ENCODE measurements at regions not wholly inside any gene's neighbourhood (a gene's known extent, or its start where the extent isn't known, plus 50 kb on each side); places are given as distances from the start of the nearest gene placed in this dataset.

DNA sequence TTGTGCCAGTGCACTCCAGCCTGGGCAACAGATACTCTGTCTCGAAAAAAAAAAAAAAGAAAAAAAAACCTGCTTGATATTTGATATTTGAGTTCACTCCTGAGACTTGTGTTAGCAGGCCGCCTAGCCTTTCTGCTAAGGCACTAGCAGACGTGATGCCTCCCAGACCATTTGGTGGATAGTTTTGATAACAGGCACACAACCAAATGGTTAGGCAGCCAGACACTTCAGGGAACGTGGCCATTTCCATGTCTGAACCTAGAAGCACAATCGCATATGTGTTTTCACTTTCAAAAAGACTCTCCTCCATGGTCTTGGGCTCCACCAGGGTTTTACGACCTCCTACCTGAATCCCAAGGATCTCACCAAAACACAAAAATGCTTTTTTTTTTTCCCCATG is 1319.5 kb downstream of the BRINP3 start:
- CTCF ChIA-PET, result no interaction called here
- TF ChIP-seq, protein P1, sequence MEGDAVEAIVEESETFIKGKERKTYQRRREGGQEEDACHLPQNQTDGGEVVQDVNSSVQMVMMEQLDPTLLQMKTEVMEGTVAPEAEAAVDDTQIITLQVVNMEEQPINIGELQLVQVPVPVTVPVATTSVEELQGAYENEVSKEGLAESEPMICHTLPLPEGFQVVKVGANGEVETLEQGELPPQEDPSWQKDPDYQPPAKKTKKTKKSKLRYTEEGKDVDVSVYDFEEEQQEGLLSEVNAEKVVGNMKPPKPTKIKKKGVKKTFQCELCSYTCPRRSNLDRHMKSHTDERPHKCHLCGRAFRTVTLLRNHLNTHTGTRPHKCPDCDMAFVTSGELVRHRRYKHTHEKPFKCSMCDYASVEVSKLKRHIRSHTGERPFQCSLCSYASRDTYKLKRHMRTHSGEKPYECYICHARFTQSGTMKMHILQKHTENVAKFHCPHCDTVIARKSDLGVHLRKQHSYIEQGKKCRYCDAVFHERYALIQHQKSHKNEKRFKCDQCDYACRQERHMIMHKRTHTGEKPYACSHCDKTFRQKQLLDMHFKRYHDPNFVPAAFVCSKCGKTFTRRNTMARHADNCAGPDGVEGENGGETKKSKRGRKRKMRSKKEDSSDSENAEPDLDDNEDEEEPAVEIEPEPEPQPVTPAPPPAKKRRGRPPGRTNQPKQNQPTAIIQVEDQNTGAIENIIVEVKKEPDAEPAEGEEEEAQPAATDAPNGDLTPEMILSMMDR (IDR thresholded peaks at IDR 0.05; ENCODE audit: insufficient read depth, low read length, missing control alignments), result no peak
- H3K4me3 ChIP-seq (ENCODE audit: low read depth, low read length), result no peak overlapping the region
- POLR2A ChIA-PET, result no interaction called here
- DNase-seq (ENCODE audit: low read depth, low spot score), result no peak

DNA sequence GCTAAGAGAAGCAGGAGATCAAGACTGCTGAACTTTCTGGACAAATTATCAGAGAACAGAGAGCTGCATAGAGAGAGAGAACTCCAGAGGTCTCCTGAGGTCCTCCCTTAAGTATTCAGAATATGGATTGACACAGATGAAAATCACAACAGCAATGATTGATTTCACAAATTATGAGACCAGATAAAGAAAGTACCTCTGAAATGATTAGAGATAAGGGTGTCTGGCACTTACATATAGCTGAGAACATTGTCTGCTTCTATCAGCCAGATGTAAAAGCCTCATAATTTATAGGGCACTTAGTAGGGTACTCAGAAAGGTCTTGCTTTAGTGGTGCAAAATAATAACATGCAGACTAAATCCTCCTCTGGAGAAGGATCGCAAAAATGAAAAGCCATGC is 1301.8 kb downstream of the BRINP3 start:
- no peak overlapping the region for H3K4me3 ChIP-seq (ENCODE audit: low read depth, low read length)
- ChIA-PET POLR2A (no interaction called here), CTCF (no interaction called here)
- TF ChIP-seq, protein P1 (IDR thresholded peaks at IDR 0.05; ENCODE audit: insufficient read depth, low read length, missing control alignments), result no peak
- DNase-seq (ENCODE audit: low read depth, low spot score), result no peak

DNA sequence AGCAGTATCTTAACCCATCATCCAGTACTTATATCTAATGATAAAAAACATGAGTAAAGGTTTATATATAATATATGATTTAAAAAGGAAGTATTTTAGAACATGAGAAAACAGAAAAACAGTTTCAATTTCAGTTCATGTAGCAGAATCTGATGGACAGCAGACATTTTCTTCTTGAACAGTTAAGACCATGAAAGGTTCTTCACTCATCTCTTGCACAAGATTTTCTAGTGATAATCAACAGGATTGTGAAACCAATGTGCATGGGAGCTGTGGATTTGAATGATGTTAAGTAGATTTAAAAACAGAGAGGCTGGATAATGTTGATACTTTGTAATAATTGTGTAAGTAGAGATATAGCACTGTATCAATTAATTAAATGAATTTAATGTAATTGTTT is 1297.6 kb downstream of the BRINP3 start:
- no peak overlapping the region for H3K4me3 ChIP-seq (ENCODE audit: low read depth, low read length)
- CTCF ChIA-PET, result no interaction called here
- TF ChIP-seq, protein P1 (IDR thresholded peaks at IDR 0.05; ENCODE audit: insufficient read depth, low read length, missing control alignments), result no peak
- no peak for DNase-seq (ENCODE audit: low read depth, low spot score)
- POLR2A ChIA-PET, result no interaction called here

DNA sequence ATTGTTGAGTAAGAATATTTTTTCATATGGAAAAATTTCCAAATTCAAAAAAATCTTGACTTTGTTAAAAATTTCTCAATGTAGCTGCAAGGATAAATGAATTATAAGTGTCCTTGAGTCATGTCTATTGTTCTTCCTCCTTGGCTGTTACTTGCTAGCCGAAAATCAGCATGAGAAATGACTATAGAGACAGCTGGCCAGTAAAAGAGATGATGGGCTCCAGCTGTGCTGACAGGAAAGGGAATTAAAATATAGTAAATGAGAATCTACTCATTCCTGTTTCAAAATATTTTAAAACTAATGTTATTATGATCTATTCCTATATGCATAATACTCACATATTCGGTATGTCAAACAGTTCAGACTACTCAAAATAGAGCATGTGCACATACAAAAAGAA is 1292.6 kb downstream of the BRINP3 start:
- TF ChIP-seq, protein P1 (IDR thresholded peaks at IDR 0.05; ENCODE audit: insufficient read depth, low read length, missing control alignments), result no peak
- ChIA-PET POLR2A (no interaction called here), CTCF (no interaction called here)
- DNase-seq (ENCODE audit: low read depth, low spot score), result no peak
- no peak overlapping the region for H3K4me3 ChIP-seq (ENCODE audit: low read depth, low read length)

DNA sequence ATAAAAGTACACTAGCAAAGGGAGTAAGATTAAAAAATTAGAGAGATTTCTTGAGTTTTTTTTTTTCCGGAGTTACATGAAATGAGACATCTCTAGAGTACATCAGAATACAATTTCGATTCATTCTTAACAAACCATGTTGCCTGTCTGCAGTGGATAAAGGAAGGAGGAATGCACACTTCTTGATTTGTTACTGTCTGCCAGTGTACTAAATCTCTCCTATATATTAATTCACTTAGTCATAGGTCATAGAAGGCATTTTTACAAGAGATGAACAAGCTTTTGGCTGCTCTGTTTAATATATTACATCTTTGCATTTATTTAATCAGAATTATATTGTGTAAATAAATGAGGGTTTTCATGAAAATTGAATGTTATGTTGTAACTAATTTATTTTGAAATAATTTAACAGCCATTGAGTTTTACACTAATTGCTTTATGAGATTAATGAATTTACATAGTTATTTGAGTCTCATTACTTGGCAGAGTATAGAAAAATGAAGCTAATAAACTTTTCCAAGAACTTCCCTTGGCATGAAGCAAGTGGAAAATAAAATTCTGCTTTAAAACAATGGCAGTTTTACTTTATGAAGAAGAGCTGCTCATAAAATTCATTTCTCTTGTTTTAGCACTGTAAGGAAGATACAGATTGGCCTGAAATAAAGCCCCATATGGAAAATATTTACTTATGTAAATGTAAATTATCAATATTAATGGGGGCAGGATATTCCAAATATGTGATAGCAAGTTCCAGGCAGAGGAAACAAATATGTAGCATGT is 1284.7 kb downstream of the BRINP3 start:
- POLR2A ChIA-PET, result no interaction called here

DNA sequence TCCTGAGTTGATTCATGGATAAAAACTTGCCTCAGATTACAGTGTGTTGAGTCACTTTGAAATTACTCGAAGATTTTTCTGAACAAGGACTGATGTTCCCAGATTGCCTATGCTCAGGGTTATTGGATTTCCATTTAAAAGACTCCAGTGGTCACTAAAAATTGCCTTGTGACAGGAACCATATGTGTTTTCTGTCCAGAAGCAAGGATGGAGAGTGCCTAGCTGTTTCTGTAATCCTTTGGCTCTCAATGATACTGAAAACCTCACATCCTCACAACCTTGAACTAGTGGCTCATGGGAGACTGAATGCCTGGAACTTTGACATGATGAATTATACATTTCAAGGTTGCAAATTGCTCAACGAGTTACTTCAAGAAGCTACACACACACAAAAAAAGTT is 1271.8 kb downstream of the BRINP3 start:
- CTCF ChIA-PET, result no interaction called here
- TF ChIP-seq, protein P1 (IDR thresholded peaks at IDR 0.05; ENCODE audit: insufficient read depth, low read length, missing control alignments), result no peak

More for the DNA sequence above, 1284.7 kb downstream of the BRINP3 start:
- CTCF ChIA-PET, result no interaction called here
- TF ChIP-seq, protein P1 (IDR thresholded peaks at IDR 0.05; ENCODE audit: insufficient read depth, low read length, missing control alignments), result no peak
- H3K4me3 ChIP-seq (ENCODE audit: low read depth, low read length), result no peak overlapping the region
- DNase-seq (ENCODE audit: low read depth, low spot score), result no peak

More for the DNA sequence above, 1271.8 kb downstream of the BRINP3 start:
- POLR2A ChIA-PET, result no interaction called here
- H3K4me3 ChIP-seq (ENCODE audit: low read depth, low read length), result no peak overlapping the region
- DNase-seq (ENCODE audit: low read depth, low spot score), result no peak
